GM12874 (cell line): ENCODE measurements at regions not wholly inside any gene's neighbourhood (a gene's known extent, or its start where the extent isn't known, plus 50 kb on each side); places are given as distances from the start of the nearest gene placed in this dataset.

ENCODE experiments used
- CTCF ChIP-seq: IDR thresholded peaks from 2 replicates; pipeline ENCODE4 v1.5.1; 2011; ENCODE audit warnings: low read depth, mild to moderate bottlenecking, control low read depth, low read length, moderate library complexity; ENCODE audit not compliant: insufficient read depth

- TF ChIP-seq CTCF: no peak
Observed at GRCh38 chrX:69031181-69031580, 134.1 kb downstream of the PJA1 start.

- TF ChIP-seq CTCF: no peak
Observed at GRCh38 chrX:69029771-69030170, 135.5 kb downstream of the PJA1 start.

GRCh38 chrX:69028761-69029120 is 136.5 kb downstream of the PJA1 start:
- TF ChIP-seq CTCF: no peak

- no peak for TF ChIP-seq CTCF
Observed at GRCh38 chrX:69028006-69028760, 137.1 kb downstream of the PJA1 start.

GRCh38 chrX:69027181-69028005 is 137.9 kb downstream of the PJA1 start:
- TF ChIP-seq CTCF: no peak

GRCh38 chrX:69025802-69026301 is 139.4 kb downstream of the PJA1 start:
- no peak for TF ChIP-seq CTCF

GRCh38 chrX:69024931-69025330 is 140.3 kb downstream of the PJA1 start:
- TF ChIP-seq CTCF: no peak
